Astrocyte (in vitro differentiated cells and primary cell): ENCODE measurements at regions not wholly inside any gene's neighbourhood (a gene's known extent, or its start where the extent isn't known, plus 50 kb on each side); places are given as distances from the start of the nearest gene placed in this dataset.

Source experiments
- DNase-seq: peaks from one replicate; pipeline ENCODE4 v3.0.0-alpha.2; 2010; ENCODE audit warnings: low read depth
- FAIRE-seq: peaks from 2 replicates; lab custom pipeline; 2011; peaks lifted over from hg19 to GRCh38; lab: Jason Lieb, UNC
- H2AFZ ChIP-seq: 2 replicates; pipeline ENCODE4 v1.6.0; 2012; ENCODE audit warnings: low read depth, low read length, inconsistent platforms
- H3K27ac ChIP-seq: 2 replicates; pipeline ENCODE4 v1.5.1; 2011; ENCODE audit warnings: low read depth, low read length, inconsistent platforms
- H3K27me3 ChIP-seq: 2 replicates; pipeline ENCODE4 v1.6.0; 2011; ENCODE audit warnings: low read length, inconsistent platforms; ENCODE audit not compliant: insufficient read depth
- H3K36me3 ChIP-seq: 2 replicates; pipeline ENCODE4 v1.5.1; 2011; ENCODE audit warnings: low read length, inconsistent platforms; ENCODE audit not compliant: insufficient read depth
- H3K4me1 ChIP-seq: 2 replicates; pipeline ENCODE4 v1.5.1; 2011; ENCODE audit warnings: low read length, inconsistent platforms; ENCODE audit not compliant: insufficient read depth
- H3K4me2 ChIP-seq: 2 replicates; pipeline ENCODE4 v1.6.0; 2012; ENCODE audit warnings: low read length, inconsistent platforms
- H3K4me3 ChIP-seq: 2 replicates; pipeline ENCODE4 v1.5.1; 2011; ENCODE audit warnings: low read depth, mild to moderate bottlenecking, low read length, inconsistent platforms; ENCODE audit not compliant: insufficient read depth
- H3K79me2 ChIP-seq: 2 replicates; pipeline ENCODE4 v1.6.0; 2012; ENCODE audit warnings: mild to moderate bottlenecking, low read length, inconsistent platforms; ENCODE audit not compliant: insufficient read depth
- H3K9ac ChIP-seq: 2 replicates; pipeline ENCODE4 v1.6.0; 2012; ENCODE audit warnings: mild to moderate bottlenecking, low read length, inconsistent platforms
- H3K9me3 ChIP-seq: 2 replicates; pipeline ENCODE4 v1.5.1; 2012; ENCODE audit warnings: low read depth, mild to moderate bottlenecking, low read length, inconsistent platforms; ENCODE audit not compliant: insufficient read depth
- H4K20me1 ChIP-seq: 2 replicates; pipeline ENCODE4 v1.6.0; 2012; ENCODE audit warnings: low read length, inconsistent platforms; ENCODE audit not compliant: insufficient read depth
- H3K27ac Mint-ChIP-seq: one replicate; pipeline ENCODE4 v1.8.0; 2021; ENCODE audit warnings: mild to moderate bottlenecking, mixed read lengths; ENCODE audit not compliant: unreplicated experiment
- H3K27me3 Mint-ChIP-seq: one replicate; pipeline ENCODE4 v1.8.0; 2021; ENCODE audit warnings: low read depth, mixed read lengths; ENCODE audit not compliant: unreplicated experiment
- H3K36me3 Mint-ChIP-seq: one replicate; pipeline ENCODE4 v1.8.0; 2021; ENCODE audit warnings: low read depth, mixed read lengths; ENCODE audit not compliant: unreplicated experiment
- H3K4me1 Mint-ChIP-seq: one replicate; pipeline ENCODE4 v1.8.0; 2021; ENCODE audit warnings: low read depth, mixed read lengths; ENCODE audit not compliant: unreplicated experiment
- H3K4me3 Mint-ChIP-seq: one replicate; pipeline ENCODE4 v1.8.0; 2021; ENCODE audit warnings: mild to moderate bottlenecking, moderate library complexity, mixed read lengths; ENCODE audit not compliant: unreplicated experiment
- H3K9me3 Mint-ChIP-seq: one replicate; pipeline ENCODE4 v1.8.0; 2021; ENCODE audit warnings: mild to moderate bottlenecking, mixed read lengths; ENCODE audit not compliant: unreplicated experiment
- EZH2 ChIP-seq: IDR thresholded peaks from 2 replicates; pipeline ENCODE4 v1.6.1; 2012; ENCODE audit warnings: mild to moderate bottlenecking, low read length, inconsistent platforms; ENCODE audit not compliant: insufficient read depth
- TF ChIP-seq, protein P1 (sequence below): IDR thresholded peaks from 2 replicates; pipeline ENCODE4 v1.5.1; 2011; ENCODE audit warnings: low read depth, mild to moderate bottlenecking, inconsistent platforms, low read length, moderate library complexity; ENCODE audit not compliant: insufficient read depth

DNA sequence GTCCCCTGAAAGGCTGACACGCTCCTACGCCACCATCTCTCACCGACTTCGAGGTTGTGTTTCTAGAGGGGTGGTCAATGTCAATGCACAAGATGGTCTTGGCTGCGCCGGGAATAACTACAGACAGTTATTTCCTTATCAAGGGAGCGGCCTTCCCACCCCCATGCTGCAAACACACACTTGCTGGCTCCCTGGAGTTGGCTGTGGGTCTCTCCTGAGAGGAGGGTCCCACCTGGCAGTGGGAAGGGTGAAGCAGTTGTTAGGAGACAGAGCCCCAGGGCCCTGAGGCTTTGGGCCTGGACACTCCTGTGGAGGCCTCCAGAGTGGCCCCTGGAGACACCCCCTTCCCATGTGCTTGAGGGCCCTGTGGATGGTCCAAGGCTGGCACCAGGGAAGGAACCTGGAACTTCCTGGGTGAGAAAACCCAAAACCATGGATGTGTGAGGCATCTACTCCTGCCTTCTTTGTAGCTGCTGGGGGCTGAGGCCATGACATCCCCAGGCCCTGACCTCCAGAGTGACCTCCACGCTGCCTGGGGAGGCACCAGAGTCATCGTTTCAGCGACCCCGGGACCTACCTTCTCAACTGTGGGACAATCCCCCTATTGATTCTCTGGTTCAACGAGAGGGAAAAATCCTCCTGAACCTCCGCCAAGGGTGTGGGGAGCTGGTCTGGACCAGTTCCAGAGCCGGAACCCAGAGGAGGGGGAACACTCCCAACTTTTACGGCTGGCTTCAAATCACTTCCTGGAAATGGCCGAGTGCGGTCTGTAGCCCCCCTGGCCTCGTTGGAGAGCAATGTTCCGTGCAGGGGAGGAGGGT, 101.1 kb upstream of the COL5A1 start:
- DNase-seq, result no peak
- Histone ChIP-seq H3K9ac (no peak overlapping the region), H2AFZ (no peak overlapping the region), H3K4me2 (no peak overlapping the region), H4K20me1 (no peaks in the 10 kb centered on the region), H3K4me1 (peaks cover 36% of the 10 kb centered on the region), H3K36me3 (no peaks in the 10 kb centered on the region), H3K27ac (no peak overlapping the region), H3K79me2 (no peaks in the 10 kb centered on the region), H3K9me3 (no peaks in the 10 kb centered on the region), H3K4me3 (no peak overlapping the region), H3K27me3 (no peaks in the 10 kb centered on the region)
- Mint-ChIP-seq H3K27me3 (no peaks in the 10 kb centered on the region), H3K27ac (no peak overlapping the region), H3K9me3 (peaks cover 6% of the 10 kb centered on the region), H3K4me3 (no peak overlapping the region), H3K4me1 (peaks cover 43% of the 10 kb centered on the region), H3K36me3 (peaks cover 1% of the 10 kb centered on the region)
- TF ChIP-seq, protein P1, sequence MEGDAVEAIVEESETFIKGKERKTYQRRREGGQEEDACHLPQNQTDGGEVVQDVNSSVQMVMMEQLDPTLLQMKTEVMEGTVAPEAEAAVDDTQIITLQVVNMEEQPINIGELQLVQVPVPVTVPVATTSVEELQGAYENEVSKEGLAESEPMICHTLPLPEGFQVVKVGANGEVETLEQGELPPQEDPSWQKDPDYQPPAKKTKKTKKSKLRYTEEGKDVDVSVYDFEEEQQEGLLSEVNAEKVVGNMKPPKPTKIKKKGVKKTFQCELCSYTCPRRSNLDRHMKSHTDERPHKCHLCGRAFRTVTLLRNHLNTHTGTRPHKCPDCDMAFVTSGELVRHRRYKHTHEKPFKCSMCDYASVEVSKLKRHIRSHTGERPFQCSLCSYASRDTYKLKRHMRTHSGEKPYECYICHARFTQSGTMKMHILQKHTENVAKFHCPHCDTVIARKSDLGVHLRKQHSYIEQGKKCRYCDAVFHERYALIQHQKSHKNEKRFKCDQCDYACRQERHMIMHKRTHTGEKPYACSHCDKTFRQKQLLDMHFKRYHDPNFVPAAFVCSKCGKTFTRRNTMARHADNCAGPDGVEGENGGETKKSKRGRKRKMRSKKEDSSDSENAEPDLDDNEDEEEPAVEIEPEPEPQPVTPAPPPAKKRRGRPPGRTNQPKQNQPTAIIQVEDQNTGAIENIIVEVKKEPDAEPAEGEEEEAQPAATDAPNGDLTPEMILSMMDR, result no peak
- no peak for TF ChIP-seq EZH2
- no peak for FAIRE-seq

GRCh38 chr9:134541097-134541747, 100.4 kb upstream of the COL5A1 start:
- H3K79me2 ChIP-seq, result no peaks in the 10 kb centered on the region
- peaks cover 38% of the 10 kb centered on the region for H3K4me1 ChIP-seq
- H3K9me3 ChIP-seq, result no peaks in the 10 kb centered on the region
- no peak overlapping the region for H3K27ac ChIP-seq
- Mint-ChIP-seq H3K9me3 (peaks cover 6% of the 10 kb centered on the region), H3K4me3 (no peak overlapping the region), H3K36me3 (peaks cover 1% of the 10 kb centered on the region), H3K27ac (no peak overlapping the region), H3K4me1 (peaks cover 43% of the 10 kb centered on the region), H3K27me3 (no peaks in the 10 kb centered on the region)
- no peak overlapping the region for H3K9ac ChIP-seq
- no peak overlapping the region for H2AFZ ChIP-seq
- H4K20me1 ChIP-seq, result no peaks in the 10 kb centered on the region
- FAIRE-seq, result no peak
- no peak overlapping the region for H3K4me2 ChIP-seq
- H3K4me3 ChIP-seq, result no peak overlapping the region
- no peak for DNase-seq
- TF ChIP-seq, protein P1, result no peak
- TF ChIP-seq EZH2, result no peak
- H3K27me3 ChIP-seq, result no peaks in the 10 kb centered on the region
- H3K36me3 ChIP-seq, result no peaks in the 10 kb centered on the region
